ENCODE measurements at regions not wholly inside any gene's neighbourhood (a gene's known extent, or its start where the extent isn't known, plus 50 kb on each side); places are given as distances from the start of the nearest gene placed in this dataset.
"Not testable (repeated sequence)": the region's sequence is repeated elsewhere in the genome, so short reads cannot be mapped to it uniquely, and the experiment has no call there.

GRCh38 chr12:127455347-127456265 lies 811.4 kb upstream of the TMEM132C start:
- no peak for DNase-seq (ENCODE audit: low read depth in 2 of 3, low spot score in 2 of 3)

- no peak for DNase-seq (ENCODE audit: low read depth in 2 of 3, low spot score in 2 of 3)
These were observed 809.2 kb upstream of the TMEM132C start for GRCh38 chr12:127457726-127458125.

- DNase-seq (ENCODE audit: low read depth in 2 of 3, low spot score in 2 of 3) = no peak
These were observed 807.8 kb upstream of the TMEM132C start for GRCh38 chr12:127459166-127459565.

- DNase-seq (ENCODE audit: low read depth in 2 of 3, low spot score in 2 of 3) = no peak
These were observed 807.3 kb upstream of the TMEM132C start for GRCh38 chr12:127459687-127460086.

GRCh38 chr12:127463237-127463636 lies 803.7 kb upstream of the TMEM132C start:
- DNase-seq (ENCODE audit: low read depth in 2 of 3, low spot score in 2 of 3) = no peak

- DNase-seq (ENCODE audit: low read depth in 2 of 3, low spot score in 2 of 3) = no peak
These were observed 797.6 kb upstream of the TMEM132C start for GRCh38 chr12:127469331-127469730.

GRCh38 chr12:127473766-127474165 lies 793.2 kb upstream of the TMEM132C start:
- DNase-seq (ENCODE audit: low read depth in 2 of 3, low spot score in 2 of 3) = no peak

GRCh38 chr12:127479256-127479655 lies 787.7 kb upstream of the TMEM132C start:
- no peak for DNase-seq (ENCODE audit: low read depth in 2 of 3, low spot score in 2 of 3)

- no peak for DNase-seq (ENCODE audit: low read depth in 2 of 3, low spot score in 2 of 3)
These were observed 786.1 kb upstream of the TMEM132C start for GRCh38 chr12:127480775-127481314.

GRCh38 chr12:127482950-127483349 lies 784.0 kb upstream of the TMEM132C start:
- DNase-seq (ENCODE audit: low read depth in 2 of 3, low spot score in 2 of 3) = no peak

- DNase-seq (ENCODE audit: low read depth in 2 of 3, low spot score in 2 of 3) = no peak
These were observed 781.4 kb upstream of the TMEM132C start for GRCh38 chr12:127485528-127485927.

GRCh38 chr12:127487031-127487430 lies 779.9 kb upstream of the TMEM132C start:
- DNase-seq (ENCODE audit: low read depth in 2 of 3, low spot score in 2 of 3) = no peak

GRCh38 chr12:127489061-127489460 lies 777.9 kb upstream of the TMEM132C start:
- DNase-seq (ENCODE audit: low read depth in 2 of 3, low spot score in 2 of 3) = no peak

- no peak for DNase-seq (ENCODE audit: low read depth in 2 of 3, low spot score in 2 of 3)
These were observed 771.7 kb upstream of the TMEM132C start for GRCh38 chr12:127494961-127495915.

GRCh38 chr12:127496255-127496654 lies 770.7 kb upstream of the TMEM132C start:
- DNase-seq (ENCODE audit: low read depth in 2 of 3, low spot score in 2 of 3) = no peak

- no peak for DNase-seq (ENCODE audit: low read depth in 2 of 3, low spot score in 2 of 3)
These were observed 766.4 kb upstream of the TMEM132C start for GRCh38 chr12:127500512-127501035.

- DNase-seq (ENCODE audit: low read depth in 2 of 3, low spot score in 2 of 3) = no peak
These were observed 765.1 kb upstream of the TMEM132C start for GRCh38 chr12:127501916-127502315.

GRCh38 chr12:127503246-127503645 lies 763.7 kb upstream of the TMEM132C start:
- no peak for DNase-seq (ENCODE audit: low read depth in 2 of 3, low spot score in 2 of 3)

GRCh38 chr12:127503996-127504395 lies 763.0 kb upstream of the TMEM132C start:
- DNase-seq (ENCODE audit: low read depth in 2 of 3, low spot score in 2 of 3) = not testable (repeated sequence)

- DNase-seq (ENCODE audit: low read depth in 2 of 3, low spot score in 2 of 3) = no peak
These were observed 762.1 kb upstream of the TMEM132C start for GRCh38 chr12:127504874-127505273.

GRCh38 chr12:127507341-127507740 lies 759.6 kb upstream of the TMEM132C start:
- no peak for DNase-seq (ENCODE audit: low read depth in 2 of 3, low spot score in 2 of 3)

All from activated CD8-positive, alpha-beta memory T cell treated with anti-CD3 and anti-CD28 coated beads for 48 hours (primary cell).